Heart left ventricle (tissue), 13 donors: ENCODE measurements at regions not wholly inside any gene's neighbourhood (a gene's known extent, or its start where the extent isn't known, plus 50 kb on each side); places are given as distances from the start of the nearest gene placed in this dataset.

Source experiments
- POLR2A ChIP-seq, 2 donors: fragments of 450-650 bp; IDR thresholded peaks; one replicate each; pipeline ENCODE4 v1.6.1; 2017; ENCODE audit warnings: antibody characterized with exemption in 2 of 2, mild to moderate bottlenecking in 2 of 2, moderate library complexity in 2 of 2
- TF ChIP-seq, protein P1 (sequence below), 12 donors: fragments of 200-600 bp; sonication (generic) in 4 of 12; IDR thresholded peaks; one replicate each; pipeline versions ENCODE4 v1.5.0 to v1.8.0; 2018 to 2022; ENCODE audit warnings: antibody characterized with exemption in 12 of 12, mild to moderate bottlenecking in 5 of 12
- donor health status: ischemic (EF 13 %, LVEDD 7.1; RV severe dilation, severe dysfunction).
- donor health status: DM: no; HTN: yes; CAD: no.
- donor health status: DM: no; HTN: no; CAD: no.
- donor health status: ischemic (EF 25% LVEDD 6.9; RV normal size, moderate dysfunction).
- donor health status: ischemic (EF 25% LVEDD 5.7; RV mildly dilated, moderate dysfunction).
- donor health status: ischemic (EF 35%, LVEDD 5.7; RV mildly dilated, moderate dysfunction).
- donor health status: nonischemic (EF 11% LVEDD 7.7; RV severe dilation, severe dysfunction).
- donor health status: DM: yes; HTN: yes; CAD: no.
- donor health status: PGD.
- donor health status: ischemic (EF 29% LVEDD 5.4; RV normal size, mild dysfunction).
- donor health status: nonischemic (EF 23%, LVEDD 6.1; RV moderate dilation, normal function).

DNA sequence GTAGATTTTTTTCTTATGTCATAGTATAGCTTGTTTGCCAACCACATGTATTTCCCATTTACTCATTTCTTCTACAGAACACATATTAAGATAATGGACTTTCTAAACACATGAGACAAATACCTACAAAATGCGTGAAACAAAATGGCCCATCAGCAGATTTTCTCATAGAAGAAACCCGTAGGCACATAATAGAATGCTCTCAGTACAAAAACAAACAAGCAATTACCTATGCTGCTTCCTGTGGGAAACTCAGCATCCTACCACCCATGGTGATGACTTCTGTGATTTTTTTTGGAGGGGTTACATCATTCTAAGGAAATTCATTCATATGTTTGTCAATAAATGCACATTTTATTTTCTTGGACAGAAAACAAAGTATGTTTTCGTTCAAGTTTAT lies 343.6 kb downstream of the SPRY1 start:
- TF ChIP-seq, protein P1, sequence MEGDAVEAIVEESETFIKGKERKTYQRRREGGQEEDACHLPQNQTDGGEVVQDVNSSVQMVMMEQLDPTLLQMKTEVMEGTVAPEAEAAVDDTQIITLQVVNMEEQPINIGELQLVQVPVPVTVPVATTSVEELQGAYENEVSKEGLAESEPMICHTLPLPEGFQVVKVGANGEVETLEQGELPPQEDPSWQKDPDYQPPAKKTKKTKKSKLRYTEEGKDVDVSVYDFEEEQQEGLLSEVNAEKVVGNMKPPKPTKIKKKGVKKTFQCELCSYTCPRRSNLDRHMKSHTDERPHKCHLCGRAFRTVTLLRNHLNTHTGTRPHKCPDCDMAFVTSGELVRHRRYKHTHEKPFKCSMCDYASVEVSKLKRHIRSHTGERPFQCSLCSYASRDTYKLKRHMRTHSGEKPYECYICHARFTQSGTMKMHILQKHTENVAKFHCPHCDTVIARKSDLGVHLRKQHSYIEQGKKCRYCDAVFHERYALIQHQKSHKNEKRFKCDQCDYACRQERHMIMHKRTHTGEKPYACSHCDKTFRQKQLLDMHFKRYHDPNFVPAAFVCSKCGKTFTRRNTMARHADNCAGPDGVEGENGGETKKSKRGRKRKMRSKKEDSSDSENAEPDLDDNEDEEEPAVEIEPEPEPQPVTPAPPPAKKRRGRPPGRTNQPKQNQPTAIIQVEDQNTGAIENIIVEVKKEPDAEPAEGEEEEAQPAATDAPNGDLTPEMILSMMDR (IDR thresholded peaks at IDR 0.05), result no peak
- no peak for TF ChIP-seq POLR2A (IDR thresholded peaks at IDR 0.05)
